ENCODE measurements at regions not wholly inside any gene's neighbourhood (a gene's known extent, or its start where the extent isn't known, plus 50 kb on each side); places are given as distances from the start of the nearest gene placed in this dataset.

DNA sequence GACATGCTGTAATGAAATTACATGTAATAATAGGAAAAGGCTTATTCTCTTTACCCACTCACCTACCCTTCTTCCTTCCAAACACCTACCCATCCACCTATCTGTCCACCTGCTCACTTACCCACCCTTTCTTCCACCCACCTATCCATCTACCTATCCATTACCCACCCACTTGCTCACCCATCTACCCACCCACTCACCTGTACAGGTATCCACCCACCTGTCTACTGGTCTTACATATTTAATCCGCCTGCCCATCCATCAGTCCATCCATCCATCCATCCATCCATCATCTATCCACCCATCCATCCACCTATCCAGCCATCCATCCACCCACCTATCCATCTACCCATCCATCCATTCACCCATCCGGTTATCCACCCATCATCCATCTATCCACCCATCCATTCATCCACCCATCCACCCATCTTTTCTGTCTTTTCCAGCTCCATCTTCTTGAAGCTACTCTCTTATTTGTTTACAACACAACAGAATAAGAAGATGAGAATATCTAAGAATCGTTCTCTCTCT, 133.3 kb upstream of the STX18 start:
- H3K36me3 ChIP-seq (ENCODE audit: control insufficient read depth, insufficient read depth, low read length), result no peaks in the 10 kb centered on the region
- H3K4me3 ChIP-seq (ENCODE audit: low read depth, low read length), result no peak overlapping the region
- H3K27me3 ChIP-seq (ENCODE audit: control insufficient read depth, insufficient read depth, low read length), result no peaks in the 10 kb centered on the region
- CTCF ChIA-PET, result no interaction called here
- POLR2A ChIA-PET, result no interaction called here
- no peak for DNase-seq (ENCODE audit: low read depth)
- TF ChIP-seq CTCF (IDR thresholded peaks at IDR 0.05; ENCODE audit: insufficient read depth, low read depth, low read length), result no peak

- no peak for TF ChIP-seq CTCF (IDR thresholded peaks at IDR 0.05; ENCODE audit: insufficient read depth, low read depth, low read length)
- POLR2A ChIA-PET, result no interaction called here
- Histone ChIP-seq H3K4me3 (ENCODE audit: low read depth, low read length) (no peak overlapping the region), H3K36me3 (ENCODE audit: control insufficient read depth, insufficient read depth, low read length) (no peaks in the 10 kb centered on the region), H3K27me3 (ENCODE audit: control insufficient read depth, insufficient read depth, low read length) (no peaks in the 10 kb centered on the region)
- no peak for DNase-seq (ENCODE audit: low read depth)
- CTCF ChIA-PET, result no interaction called here
Measured at GRCh38 chr4:4673070-4673469, 131.2 kb upstream of the STX18 start.

GRCh38 chr4:4672402-4672801, 130.6 kb upstream of the STX18 start:
- no peak for DNase-seq (ENCODE audit: low read depth)
- ChIA-PET POLR2A (no interaction called here), CTCF (no interaction called here)
- TF ChIP-seq CTCF (IDR thresholded peaks at IDR 0.05; ENCODE audit: insufficient read depth, low read depth, low read length), result no peak
- Histone ChIP-seq H3K36me3 (ENCODE audit: control insufficient read depth, insufficient read depth, low read length) (no peaks in the 10 kb centered on the region), H3K27me3 (ENCODE audit: control insufficient read depth, insufficient read depth, low read length) (no peaks in the 10 kb centered on the region), H3K4me3 (ENCODE audit: low read depth, low read length) (no peak overlapping the region)

DNA sequence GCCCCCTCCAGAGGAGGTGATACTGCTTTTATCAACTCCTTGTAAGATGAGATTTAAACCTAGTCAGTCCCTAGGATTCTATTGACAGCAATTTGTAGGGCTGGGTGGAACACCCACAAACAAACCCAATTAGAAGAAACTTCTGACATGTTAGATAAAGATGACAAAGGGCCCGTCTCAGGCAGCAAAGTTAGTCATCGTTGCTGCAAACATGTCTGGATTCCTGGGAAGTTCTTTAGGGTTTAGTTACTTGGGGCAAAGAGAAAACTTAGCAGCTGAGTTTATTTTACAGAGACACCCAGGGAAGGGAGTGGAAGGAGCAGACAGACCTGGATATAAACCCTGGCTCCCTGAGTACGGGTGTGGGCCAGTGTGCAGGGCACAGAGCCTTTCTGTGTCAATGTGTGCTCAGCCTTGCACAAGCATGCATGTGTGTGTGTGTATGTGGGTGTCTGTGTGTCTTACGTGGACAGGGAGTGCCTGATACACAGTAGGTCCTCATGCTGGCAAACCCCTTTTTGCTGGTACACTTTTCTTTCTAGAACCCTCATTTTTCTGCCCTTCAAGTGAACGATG, 130.0 kb upstream of the STX18 start:
- CTCF ChIA-PET, result interaction anchor here (1.5 kb wide), 1 partner anchor 9 kb away, joined by 3 read pairs; no protein-coding TSS in a partner anchor
- Histone ChIP-seq H3K4me3 (ENCODE audit: low read depth, low read length) (no peak overlapping the region), H3K27me3 (ENCODE audit: control insufficient read depth, insufficient read depth, low read length) (no peaks in the 10 kb centered on the region), H3K36me3 (ENCODE audit: control insufficient read depth, insufficient read depth, low read length) (no peaks in the 10 kb centered on the region)
- no peak for TF ChIP-seq CTCF (IDR thresholded peaks at IDR 0.05; ENCODE audit: insufficient read depth, low read depth, low read length)
- POLR2A ChIA-PET, result no interaction called here
- DNase-seq (ENCODE audit: low read depth), result no peak

DNA sequence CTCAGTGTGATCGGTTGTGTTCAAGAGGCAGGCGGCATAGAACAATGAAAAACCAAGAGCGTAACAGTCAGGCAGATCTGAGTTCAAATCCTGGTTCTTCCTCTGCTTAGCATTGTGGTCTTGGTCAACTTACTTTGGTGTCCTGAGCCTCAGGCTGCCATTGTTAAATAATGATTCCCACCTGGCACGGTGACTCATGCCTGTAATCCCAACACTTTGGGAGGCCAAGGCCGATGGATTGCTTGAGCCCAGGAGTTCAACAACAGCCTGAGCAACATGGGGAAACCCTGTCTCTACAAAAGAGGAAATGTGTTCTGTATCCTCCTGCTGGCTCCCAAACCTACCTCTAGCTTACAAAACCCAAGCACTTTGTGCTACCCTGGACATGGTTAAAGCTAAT, 129.0 kb upstream of the STX18 start:
- CTCF ChIA-PET, result interaction anchor here (1.5 kb wide), 1 partner anchor 10 kb away, joined by 3 read pairs; no protein-coding TSS in a partner anchor
- no peaks in the 10 kb centered on the region for H3K27me3 ChIP-seq (ENCODE audit: control insufficient read depth, insufficient read depth, low read length)
- POLR2A ChIA-PET, result no interaction called here
- DNase-seq (ENCODE audit: low read depth), result no peak
- H3K36me3 ChIP-seq (ENCODE audit: control insufficient read depth, insufficient read depth, low read length), result no peaks in the 10 kb centered on the region
- no peak overlapping the region for H3K4me3 ChIP-seq (ENCODE audit: low read depth, low read length)
- TF ChIP-seq CTCF (IDR thresholded peaks at IDR 0.05; ENCODE audit: insufficient read depth, low read depth, low read length), result no peak
